NCI-H748 treated with DMSO at 0.1 percent for 48 hours (cell line): ENCODE measurements at regions not wholly inside any gene's neighbourhood (a gene's known extent, or its start where the extent isn't known, plus 50 kb on each side); places are given as distances from the start of the nearest gene placed in this dataset.
"Not testable (repeated sequence)": the region's sequence is repeated elsewhere in the genome, so short reads cannot be mapped to it uniquely, and the experiment has no call there.

ENCODE experiments used
- DNase-seq: peaks from one replicate; lab custom pipeline; 2025; lab: John Stamatoyannopoulos, UW

DNA sequence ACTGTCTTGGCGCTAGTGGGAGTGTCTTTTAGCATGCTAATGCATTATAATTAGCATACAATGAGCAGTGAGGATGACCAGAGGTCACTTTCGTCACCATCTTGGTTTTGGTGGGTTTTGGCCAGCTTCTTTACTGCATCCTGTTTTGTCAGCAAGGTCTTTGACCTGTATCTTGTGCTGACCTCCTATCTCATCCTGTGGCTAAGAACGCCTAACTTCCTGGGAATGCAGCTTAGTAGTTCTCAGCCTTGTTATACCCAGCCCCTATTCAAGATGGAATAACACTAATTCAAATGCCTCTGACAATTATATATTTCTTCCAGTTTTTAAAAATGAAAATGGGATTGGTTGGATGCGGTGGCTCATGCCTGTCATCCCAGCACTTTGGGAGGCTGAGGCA, 92.0 kb upstream of the TMTC4 start:
- not testable (repeated sequence) for DNase-seq

DNA sequence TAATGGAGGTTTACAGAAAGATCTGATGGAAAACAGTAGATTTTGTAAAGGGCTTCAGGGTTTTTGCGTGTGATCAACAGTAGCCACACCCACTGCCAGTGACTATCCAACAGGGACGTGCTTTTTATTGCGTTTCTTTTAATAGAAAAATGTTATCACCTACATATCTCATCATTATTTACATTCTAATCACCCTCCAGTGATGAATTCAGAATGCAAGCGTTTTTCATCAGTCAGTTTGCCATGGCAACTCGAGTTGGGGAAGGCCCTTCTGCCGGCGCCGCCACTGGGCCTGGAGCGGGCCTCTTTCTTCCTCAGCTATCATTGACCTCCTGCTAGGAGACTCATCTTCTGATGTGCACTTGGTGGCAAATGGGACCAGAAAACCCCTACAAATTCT, 90.3 kb upstream of the TMTC4 start:
- DNase-seq = no peak

DNA sequence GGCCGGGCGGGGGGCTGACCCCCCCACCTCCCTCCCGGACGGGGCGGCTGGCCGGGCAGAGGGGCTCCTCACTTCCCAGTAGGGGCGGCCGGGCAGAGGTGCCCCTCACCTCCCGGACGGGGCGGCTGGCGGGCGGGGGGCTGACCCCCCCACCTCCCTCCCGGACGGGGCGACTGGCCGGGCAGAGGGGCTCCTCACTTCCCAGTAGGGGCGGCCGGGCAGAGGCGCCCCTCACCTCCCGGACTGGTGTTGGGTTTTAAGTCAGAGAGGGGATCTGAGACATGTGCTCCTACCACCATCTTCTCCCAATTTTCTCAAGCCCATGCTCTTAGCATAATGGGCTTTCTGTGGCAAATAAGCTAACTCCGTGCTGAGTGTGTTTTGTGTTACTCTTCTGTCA, 87.5 kb upstream of the TMTC4 start:
- DNase-seq = not testable (repeated sequence)

DNA sequence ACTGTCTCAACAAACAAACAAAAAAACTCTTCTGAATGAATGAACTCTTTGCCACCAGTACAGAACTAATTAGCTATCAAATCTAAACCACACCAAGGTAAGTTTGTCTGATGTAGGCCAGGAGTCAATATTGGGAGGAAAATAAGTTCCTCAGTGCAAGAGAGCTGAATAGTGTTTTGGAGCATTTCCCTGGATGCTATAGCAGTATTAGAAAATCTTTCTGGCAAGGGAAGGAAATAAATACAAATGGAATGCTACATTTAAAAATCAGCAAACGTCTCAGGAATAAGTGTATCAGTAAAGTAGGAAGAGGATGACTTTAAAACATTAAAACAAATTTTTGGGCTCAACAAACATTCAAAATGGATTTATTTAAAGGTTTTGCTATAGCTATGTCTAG, 81.3 kb upstream of the TMTC4 start:
- no peak for DNase-seq

DNA sequence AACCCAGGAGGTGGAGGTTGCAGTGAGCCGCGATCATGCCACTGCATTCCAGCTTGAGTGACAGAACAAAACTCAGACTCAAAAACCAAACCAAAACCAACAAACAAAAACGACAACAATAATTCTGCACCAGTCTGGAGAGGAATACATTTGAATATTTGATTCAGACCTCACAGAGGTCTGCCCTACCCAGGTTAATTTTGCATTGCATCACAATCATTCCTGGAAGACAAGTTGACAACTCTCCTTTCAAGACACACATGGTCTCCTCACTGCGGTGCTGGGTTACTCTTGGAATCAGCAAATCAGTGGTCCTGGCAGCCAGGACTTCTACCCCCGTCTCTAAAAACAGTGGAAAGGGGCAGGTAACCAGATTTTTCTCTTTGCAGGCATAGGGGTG, 79.9 kb upstream of the TMTC4 start:
- DNase-seq = no peak

- DNase-seq = no peak
These were observed 78.8 kb upstream of the TMTC4 start for GRCh38 chr13:100753376-100753775.

GRCh38 chr13:100751826-100752225, 77.2 kb upstream of the TMTC4 start:
- DNase-seq = no peak

DNA sequence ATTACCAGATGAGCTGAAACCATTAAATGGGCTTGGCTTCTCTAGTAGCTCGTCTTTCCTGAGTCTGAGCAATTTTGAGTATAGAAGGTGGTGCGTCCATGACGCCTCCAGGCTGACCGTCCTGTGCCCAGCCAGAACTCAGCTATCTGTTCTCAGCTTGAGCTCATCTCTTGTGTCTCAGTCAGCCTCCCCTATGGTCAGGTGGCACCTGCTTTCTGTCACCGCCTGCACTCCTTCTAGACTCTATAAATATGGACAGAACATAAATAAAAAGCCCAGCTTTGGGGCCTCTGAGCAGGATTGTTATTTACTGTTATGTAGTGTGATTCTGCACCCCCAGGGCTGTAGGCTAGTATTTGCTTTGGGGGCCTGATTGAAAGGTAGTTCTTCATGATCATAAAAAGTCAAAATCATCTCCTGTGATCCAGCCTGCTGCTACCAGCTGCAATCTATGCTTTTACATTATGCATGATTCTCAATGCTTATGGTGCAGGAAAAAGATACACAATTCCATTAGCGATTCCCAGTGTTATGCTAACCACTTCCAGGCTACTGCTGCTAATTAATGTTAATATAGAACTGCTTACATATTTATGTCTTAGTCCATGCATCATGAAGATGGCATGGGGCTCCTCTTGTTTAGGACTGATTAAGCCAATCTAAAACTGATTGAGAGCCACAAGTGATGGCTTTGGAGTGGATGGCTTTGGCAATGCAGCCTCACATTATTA, 72.5 kb upstream of the TMTC4 start:
- DNase-seq = no peak

DNA sequence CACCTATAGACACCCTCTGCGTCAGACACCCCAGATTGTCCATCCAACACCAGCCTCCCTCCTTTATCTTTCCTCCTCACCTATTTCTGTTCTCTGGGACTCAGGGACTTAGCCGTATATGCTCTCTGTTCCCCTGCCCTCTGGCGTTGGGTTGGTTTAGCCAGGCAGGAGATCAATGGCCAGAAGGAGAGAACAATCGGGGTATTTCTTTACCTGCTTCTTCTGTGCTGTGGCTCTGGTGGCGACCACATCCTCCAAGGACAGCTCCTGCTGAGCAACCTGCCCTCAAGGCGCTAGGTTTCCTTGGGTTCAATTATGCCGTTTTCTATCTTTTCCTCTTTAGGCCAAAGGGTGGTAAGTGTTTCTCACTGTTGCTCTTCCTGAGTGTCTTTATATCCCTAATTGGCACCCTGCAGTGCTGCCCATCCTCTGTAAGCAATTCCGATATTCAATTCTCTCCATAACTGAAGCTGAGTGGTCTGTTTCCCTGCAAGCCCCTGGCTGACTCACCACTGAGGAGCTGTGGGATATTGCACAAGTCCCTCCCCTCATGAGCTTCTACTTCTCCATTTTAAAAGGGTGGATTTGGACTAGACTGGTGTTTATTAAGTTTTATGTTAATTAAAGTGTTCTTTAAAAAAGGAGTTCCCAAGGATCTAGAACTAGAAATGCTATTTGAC, 63.7 kb upstream of the TMTC4 start:
- DNase-seq = no peak

DNA sequence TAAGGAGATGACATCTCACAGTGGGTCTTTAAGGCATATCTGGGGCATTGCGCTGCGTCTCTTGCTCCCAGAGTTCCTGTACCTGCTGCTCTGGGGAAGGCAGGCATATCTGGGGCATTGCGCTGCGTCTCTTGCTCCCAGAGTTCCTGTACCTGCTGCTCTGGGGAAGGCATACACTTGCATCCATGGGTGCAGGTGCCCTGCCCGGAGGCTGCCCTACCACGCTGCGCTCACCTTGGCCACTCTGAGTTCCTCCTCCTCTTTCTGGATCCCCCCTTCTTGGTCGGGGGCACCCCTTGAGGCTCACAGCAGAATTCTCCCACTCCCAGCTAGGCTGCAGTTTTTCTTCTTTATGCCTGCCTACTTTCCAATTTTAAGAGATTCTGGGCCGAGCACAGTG, 60.9 kb upstream of the TMTC4 start:
- DNase-seq = no peak

DNA sequence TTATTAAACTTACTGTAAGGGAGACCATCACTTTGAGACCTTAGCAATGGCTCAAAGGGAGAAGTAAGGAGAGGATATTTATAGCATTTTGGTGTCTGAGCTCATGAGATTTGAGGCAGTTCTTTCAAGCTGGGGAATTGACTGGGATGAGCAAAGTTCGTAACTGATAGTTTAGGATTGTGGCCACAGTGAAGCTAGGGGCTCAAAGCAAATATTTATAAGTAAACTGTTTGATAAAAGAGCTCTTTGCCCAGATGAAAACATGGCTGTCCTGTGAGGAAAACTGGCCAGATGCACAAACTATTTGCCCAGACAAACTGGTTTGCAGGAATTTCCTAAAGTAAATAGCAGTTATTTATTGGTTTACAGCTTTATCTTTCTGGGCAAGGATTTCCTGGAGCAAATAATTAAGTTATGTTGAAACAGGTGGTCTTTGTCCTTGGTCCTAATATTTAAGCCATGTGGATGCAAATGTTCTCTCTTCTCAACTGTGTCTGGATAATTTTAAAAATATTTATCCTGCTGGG, 59.7 kb upstream of the TMTC4 start:
- no peak for DNase-seq

GRCh38 chr13:100733261-100733660, 58.7 kb upstream of the TMTC4 start:
- no peak for DNase-seq

GRCh38 chr13:100728201-100728600, 53.6 kb upstream of the TMTC4 start:
- DNase-seq = no peak

DNA sequence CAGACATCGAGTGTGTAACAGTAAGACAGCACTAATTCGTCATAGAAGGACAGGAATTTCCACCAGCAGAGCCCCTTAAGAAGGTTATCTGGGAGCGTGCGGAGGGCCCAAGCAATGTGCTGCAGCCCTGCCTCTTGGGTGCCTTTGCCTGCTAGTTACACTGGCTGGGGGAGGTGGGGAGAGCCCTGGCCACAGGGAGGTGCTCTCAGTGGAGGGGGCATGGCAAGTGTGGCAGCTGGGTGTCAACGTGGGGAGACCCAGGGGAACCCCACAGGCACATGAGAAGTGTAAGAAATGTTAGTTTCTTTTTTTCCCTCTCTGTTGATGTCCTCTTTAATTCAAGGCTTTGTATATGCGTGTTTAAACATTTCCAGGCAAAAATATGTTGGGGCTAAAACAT, 50.9 kb upstream of the TMTC4 start:
- no peak for DNase-seq

GRCh38 chr13:100724568-100724967, 50.0 kb upstream of the TMTC4 start:
- no peak for DNase-seq
